Glomerular visceral epithelial cell (primary cell): ENCODE measurements at regions not wholly inside any gene's neighbourhood (a gene's known extent, or its start where the extent isn't known, plus 50 kb on each side); places are given as distances from the start of the nearest gene placed in this dataset.

Experiments
- DNase-seq: peaks from one replicate; pipeline ENCODE4 v3.0.0-alpha.2; 2016; ENCODE audit errors: extremely low spot score

DNA sequence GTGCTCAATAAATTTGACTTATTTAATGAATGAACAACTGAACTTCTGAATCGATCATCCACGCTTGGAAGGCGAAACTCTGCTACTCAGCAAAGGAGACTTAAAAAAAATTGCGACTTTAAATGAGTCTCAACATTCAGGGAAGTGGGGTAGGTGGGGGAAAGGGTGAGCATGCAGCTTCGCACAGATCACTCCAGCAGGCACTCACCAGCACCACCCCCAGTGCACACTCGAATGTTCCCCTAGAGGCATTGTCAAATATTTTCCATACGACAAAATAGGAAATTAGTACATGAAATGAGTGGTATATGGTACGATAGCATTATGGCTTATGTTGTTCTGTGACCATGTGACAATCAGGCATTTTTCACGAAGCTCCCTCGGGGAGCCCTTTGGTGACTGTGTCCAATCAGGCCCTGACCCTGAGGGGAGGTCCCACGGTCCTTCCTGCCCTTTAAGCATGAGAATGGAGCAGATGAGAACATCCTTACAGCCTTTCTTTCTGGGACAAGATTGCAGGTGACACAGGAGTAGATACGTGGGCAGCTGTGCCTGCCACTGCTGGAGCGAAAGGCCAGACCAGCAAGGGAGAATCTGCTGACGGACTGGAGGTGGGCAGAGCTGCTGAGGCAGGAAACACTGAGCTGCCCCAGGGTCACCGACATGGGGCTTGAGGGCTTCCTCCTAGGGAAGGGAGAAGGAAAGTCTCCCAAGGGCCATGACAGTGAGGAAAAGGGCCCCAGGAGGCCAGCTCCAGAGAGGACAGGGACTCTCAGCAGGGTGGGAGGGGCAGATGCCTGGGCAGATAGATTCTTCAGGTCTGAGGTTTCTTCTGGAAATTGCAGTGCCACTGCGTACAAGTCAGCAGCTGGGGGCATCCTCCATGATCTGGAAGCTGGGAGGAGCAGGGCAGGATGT lies 101.3 kb upstream of the ID2 start:
- DNase-seq, result no peak

DNA sequence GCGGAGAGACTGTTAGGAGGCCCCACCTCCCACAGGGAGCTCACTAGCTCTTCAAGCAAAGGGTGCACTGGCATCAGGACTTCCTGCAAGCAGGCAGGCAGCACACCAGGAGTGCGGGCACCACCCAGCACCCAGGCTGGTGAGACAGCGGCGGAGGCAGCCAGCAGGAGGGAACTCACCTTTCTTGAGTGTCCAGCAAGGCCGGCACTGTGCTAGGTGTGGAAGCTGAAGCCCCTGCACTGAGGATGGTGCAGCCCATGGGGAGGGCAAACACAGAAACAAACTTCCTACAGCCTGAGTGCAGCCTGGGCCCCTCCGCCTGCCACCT lies 100.7 kb upstream of the ID2 start:
- DNase-seq, result no peak

DNA sequence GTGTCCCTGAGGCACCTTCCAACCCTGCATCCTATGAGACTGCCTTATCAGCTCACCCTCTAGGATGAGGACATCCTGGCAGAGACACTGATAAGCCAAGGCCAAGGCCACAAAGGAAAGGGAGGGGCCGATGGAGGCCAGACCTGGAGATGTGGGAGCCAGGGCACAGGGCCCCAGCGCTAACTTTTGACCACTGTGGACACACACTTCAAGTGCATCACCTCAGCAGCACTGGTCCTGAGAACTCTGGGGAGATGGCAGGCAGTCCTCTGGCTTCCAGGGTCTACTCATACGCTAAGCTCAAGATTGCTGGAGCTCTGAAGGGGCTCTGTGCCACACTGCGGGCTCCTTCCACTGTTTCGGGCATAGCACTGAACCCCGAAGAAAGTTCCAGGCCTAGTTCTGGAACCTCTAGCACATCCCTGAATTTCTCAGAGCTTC lies 100.2 kb upstream of the ID2 start:
- no peak for DNase-seq

DNA sequence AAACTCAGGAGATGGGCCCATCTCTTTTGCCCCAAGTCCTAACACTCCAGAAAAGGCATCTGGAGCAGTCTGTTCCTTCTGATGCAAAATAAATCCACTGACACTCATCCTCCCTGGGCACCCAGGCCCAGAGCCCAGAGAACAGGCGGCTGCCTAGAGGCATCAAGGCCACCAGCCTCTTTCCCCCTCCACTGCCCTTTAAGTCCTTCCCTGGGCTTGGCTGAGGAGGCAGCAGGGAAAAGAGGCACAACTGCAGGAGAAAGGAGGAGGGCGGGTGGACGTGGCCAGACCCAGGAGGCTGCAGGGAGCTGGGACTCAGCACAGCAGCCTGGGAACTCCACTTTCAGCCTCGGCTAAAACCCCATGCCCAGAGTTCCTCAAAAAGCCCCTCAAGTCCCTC lies 99.7 kb upstream of the ID2 start:
- no peak for DNase-seq

DNA sequence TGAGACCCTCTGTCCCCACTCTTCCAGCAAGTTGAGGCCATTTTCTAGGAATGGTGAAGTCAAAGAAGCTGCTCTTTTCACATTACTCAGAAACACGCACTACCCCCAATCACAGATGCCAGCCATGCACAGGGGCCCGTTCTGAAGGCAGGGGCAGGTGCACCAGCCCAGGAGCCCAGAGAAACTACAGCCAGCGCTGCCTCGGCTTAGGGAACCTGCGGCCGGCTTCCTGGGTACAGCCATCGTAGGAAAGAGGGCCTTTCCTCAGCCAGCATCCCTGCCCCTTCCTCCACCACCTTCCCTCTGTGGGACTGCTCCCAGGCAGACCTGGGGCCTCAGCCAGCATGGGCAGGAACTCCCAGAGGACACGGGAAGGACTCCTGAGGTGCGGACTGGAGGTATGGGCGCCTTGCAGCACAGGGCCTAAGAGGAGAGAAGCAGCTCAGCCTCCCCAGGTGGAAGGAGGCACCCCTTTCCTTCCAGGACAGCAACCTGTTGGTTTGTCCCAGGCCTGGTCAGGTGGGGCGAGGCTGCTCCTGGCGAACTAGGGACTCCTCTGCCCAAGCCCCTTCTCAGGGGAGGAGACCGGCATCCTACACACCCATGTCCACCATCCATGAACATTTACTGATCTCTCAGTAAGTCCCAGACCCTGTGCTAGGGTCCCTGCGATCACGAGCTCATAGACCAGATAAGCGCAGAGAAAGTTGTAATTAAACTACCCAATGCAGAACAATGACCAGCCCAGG lies 99.0 kb upstream of the ID2 start:
- DNase-seq, result no peak

DNA sequence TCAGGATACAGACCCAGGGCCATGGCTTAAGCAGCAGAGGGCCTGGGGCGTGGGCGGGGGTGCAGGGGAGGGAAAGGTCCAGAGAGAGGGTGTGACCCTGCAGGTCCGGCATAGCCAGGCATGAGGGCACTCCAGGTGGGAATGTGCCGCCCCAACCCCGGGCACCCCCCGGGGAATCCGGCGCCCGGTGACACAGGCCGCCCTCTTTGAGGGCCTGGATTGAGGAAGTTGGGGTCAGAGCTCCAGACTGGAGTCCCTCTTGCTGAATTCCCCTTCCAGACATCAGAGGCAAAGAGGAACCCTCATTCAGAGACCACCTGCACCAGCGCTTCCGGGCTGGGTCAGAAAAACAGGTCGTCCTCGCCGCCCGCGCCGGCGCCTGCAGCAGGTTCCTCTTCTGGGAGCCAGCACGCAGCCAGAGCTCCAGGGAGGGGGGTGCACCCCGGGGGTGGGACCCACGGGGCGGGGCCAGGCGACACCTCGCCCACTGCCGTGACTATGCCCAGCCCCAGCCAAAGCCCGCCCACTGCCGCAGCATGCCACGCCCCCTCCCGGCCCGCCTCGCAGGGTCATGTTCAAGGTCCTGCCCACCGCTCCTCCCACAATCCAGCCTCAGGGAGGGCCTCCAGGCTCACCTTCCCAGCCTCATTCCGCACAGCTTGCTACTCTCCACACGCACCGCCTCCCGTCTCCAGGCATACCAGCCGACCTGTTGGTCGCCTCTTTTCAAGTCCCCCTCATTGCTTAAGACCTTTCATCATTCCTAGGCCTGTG lies 98.3 kb upstream of the ID2 start:
- DNase-seq, result peak; percentile 68

DNA sequence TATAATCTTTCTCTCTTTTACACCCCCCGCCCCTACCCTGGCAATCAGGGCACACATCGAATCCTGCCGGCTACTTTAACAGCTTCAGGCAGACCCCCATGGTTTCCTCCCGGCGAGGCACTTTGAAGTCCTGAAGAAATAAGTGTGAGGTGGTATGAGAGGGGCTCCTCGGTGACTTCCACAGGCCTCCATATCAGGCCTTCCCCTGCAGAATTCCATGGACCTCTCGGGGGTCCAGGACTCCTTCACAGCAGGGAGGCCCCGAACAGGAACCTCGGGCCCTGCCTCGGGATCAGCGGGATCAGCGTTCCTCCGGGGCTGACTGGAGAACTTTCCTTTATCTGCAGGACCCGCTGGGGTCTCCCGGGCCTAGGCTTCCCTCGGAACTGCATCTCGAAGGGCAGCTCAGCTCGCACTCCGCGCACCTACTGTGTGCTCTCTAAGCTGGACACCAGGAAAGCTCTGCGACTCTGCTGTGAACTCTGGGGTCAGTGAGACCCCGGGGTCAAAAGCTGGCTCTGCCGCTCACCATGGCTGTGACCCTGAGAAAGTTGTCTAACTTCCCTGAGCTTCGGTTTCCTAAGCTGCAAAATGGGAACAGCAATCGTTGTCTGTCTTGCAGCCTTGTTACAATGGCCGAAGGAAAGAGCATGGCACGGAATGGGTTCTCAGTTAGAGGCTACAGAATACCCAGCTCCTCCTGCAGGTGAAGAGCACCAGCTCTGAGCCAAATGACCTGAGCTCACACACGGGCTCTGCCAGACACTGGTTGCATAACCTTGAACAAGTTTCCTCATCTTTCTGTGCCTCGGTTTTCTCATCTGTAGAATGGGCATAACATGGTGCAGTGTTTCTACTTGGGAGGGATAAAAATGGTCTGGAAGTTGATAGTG lies 97.4 kb upstream of the ID2 start:
- no peak for DNase-seq

DNA sequence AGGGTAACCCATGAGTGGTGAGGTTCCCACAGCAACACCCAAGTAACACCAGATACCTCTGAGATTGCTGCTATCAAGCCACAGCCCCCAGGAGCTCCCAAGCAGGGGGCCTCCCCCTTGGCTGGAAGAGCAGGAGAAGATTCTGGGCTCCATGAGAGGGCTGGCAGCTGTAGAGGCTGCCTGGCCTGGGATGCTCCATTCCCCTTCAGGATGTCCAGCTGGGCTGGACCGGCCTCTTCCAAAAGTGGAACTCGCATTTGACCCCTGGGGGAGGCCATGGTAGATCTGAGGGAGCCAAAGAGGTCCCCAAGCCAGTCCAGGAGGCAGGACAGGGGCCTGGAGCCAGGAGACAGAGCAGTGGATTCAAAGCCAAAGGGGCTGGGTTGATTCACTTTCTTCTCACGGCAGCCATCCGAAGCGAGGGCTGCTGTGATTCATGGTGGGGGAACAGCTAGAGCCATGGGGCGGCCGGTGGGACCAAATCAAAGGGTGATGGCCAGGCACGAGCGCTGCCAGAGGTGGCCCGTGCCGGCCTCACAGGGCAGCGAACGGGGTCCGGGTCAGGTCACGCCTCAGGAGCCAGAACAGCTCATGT lies 95.3 kb upstream of the ID2 start:
- DNase-seq, result no peak

DNA sequence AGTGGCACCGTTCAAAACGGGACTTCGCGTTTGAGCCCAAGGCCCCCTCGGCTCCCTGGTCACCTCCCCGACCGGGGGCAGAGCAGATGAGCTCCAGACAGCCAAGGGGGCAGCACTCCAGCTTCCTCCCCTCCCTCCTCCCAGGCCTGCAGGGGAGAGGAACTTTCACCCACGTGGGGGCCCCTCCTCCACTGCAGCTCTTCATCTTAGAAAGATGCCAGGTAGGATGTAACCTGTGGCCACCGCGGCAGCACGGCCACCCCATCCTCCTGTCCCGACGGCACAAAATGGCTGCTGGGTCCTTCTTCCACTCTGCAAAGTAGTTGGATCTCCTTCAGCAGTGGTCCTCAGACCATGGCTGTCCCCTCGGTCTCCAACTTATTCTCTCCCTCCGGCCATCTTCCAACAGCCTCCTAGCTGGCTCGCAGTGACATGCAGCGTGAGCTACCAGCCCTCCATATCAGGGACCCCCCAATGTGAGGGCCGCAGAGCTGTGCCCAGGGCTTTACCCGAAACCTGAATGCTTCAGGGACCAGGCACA lies 94.5 kb upstream of the ID2 start:
- no peak for DNase-seq

DNA sequence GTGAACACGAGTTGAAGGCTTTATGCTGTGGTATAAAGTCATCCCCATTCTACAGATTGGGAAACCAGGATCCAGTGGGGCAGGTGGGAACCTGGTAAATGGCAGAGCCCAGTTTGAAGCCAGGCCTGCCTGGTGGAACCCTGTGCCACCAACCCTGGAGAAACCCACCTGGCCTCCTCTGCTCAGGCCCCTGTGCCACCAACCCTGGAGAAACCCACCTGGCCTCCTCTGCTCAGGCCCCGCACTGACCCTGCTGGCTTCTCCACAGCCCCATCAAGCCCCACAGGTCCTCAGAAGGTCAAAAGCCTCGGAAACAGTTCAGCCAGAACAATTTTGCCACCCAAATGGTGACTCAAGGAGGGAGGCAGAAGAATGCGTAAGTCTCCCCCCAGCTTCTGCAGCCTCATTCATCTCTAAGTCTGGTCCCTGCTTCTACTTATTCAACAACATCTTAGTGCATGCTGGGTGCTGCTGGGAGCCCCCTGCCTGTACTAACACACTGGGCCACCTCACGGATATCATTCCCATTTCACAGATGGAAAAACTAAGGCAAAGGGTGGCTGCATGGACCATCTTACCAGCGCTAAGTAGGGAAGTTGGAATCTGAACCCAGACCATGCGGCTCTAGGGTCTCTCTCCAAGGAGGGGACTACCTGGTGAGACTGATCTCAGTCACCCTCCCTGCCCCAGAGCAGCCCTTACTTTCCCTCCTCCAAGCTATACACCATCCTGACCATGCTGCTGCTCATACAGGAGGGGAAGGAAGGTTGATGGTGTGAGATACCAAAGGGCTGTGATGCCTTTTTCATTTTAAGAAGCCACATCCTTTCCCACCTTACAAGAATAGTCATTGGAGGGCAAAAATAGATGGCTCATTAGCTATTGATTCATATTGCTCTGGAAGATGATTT lies 93.7 kb upstream of the ID2 start:
- no peak for DNase-seq

DNA sequence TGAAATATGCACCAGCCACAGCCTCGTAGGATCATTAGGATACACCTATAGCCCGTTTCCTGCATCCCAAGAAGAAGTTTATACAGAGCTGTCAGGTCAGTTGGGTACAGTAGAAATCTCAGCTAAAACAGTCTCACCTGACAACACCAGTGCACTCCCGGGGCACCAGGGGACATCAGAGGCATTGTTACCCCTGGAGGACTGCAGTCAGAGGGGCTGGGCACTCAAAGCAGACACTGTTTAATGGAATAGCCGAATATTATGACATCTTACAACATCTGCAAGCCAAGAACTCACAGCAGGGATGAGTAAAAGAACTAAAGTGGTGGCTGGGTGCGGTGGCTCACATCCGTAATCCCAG lies 93.0 kb upstream of the ID2 start:
- DNase-seq, result no peak

DNA sequence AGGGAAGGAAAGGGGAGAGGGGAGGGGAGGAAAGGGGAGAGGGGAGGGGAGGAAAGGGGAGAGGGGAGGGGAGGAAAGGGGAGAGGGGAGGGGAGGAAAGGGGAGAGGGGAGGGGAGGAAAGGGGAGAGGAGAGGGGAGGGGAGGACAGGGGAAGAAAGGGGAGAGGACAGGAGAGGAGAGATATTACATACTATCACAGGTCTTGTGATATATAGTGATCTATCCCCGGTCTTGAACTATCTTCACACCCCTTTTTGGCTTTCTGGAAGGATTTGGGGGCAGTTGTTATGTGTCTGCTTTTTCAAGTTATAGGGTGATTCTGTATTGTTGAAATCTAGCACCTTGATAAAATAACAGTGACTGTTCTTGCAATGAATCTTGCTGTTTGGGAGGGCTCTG lies 92.1 kb upstream of the ID2 start:
- DNase-seq, result no peak

DNA sequence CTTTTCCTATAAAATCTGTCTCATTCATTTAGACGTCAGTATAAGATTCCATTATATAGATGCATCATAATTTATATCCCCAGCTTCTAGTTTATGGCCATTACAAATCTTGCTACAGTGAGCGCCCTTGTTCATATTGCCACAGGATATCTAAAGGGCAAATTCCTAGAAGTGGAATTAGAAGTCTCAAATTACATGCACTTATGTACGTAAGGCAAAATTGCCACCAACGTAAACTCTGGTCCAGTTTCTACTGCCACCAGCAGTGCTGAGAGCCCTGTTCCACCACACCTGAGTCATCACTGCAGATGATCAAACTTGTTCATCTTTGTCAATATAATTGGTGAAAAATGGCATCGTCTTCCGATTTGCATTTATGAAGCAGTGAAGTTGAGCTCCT lies 90.9 kb upstream of the ID2 start:
- DNase-seq, result no peak

DNA sequence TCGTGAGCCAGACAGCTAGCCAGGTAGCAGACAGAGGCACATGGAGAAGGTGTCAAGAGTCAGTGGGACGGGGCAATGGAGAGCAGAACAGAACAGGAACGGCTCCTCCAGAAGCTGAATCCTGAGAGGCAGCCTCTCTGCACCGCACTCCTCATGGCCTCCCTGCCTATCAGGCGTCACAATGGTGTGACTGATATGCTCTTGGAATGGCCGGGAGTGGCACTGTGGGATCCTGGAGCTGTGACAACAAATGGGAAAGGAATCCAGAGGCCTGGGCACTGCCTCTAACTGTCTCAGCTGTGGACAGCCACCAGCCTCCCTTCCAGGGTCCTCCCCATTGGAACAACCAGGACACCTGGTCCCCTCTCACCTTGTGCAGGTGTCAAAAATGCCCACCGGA lies 89.1 kb upstream of the ID2 start:
- DNase-seq, result no peak

DNA sequence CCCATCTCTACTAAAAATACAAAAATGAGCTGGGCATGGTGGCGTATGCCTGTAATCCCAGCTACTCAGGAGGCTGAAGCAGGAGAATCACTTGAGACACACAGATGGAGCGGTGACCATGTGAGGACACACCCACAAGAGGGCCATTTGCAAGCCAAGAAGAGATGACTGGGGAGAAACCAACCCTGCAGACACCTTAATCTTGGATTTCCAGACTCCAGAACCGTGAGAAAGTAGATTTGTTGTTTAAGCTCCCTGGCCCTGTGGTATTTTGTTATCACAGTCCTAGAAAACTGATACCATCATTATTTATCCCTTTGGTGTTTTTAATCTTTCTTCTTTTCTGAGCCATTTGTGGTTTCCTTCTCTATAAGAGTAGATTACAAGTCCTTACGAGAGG lies 88.6 kb upstream of the ID2 start:
- no peak for DNase-seq

DNA sequence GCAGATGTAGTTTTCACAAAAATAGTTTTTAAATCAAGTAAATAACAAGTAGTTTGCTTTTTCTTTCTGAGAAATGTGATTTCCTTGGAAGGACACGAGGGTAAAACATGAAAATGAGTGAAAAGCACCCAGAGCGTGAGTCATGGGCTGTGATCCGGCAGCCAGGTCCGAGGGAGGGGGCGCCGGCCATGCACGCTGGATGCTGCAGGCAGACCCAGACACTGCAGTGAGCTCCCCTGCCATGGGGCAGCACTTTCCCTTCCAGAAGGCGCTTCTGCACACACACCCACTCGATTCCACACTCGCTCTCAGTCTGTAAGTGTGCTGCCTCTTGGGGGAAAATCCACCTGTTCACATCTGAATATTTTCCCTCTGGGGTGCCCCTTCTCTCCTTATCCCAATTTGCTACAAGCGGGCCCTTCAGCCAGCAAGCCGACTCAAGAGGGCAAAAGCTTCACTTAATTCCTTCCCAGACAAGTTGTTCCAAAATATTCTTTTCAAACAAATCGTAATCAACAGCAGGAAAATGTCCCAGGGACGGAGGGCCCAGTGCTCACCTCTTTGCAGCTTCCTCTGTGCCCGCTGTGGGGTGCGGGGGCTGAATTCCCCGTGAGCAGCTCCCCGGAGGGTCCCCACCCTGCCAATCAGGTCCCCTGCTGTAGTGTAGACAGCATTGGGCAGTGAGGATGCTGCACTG lies 87.0 kb upstream of the ID2 start:
- DNase-seq, result no peak

DNA sequence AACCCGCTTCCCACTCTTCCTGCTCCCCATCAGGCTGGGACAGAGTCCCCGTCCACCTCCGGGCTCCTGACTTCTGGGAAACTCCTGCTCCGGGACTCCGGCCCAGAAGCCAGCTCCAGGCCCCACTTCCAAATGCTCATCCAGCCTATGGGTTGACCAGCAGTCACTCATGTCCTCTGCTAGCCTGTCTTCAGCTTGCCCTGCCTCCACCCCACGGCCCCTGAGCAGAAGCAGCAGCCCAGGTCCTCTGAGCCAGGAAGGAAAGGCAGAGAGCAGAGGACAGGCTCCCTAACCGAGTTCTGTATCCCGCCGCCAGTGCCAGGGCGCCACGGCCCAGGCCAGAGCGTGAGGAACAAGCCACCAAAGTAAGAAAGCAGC lies 86.4 kb upstream of the ID2 start:
- no peak for DNase-seq

DNA sequence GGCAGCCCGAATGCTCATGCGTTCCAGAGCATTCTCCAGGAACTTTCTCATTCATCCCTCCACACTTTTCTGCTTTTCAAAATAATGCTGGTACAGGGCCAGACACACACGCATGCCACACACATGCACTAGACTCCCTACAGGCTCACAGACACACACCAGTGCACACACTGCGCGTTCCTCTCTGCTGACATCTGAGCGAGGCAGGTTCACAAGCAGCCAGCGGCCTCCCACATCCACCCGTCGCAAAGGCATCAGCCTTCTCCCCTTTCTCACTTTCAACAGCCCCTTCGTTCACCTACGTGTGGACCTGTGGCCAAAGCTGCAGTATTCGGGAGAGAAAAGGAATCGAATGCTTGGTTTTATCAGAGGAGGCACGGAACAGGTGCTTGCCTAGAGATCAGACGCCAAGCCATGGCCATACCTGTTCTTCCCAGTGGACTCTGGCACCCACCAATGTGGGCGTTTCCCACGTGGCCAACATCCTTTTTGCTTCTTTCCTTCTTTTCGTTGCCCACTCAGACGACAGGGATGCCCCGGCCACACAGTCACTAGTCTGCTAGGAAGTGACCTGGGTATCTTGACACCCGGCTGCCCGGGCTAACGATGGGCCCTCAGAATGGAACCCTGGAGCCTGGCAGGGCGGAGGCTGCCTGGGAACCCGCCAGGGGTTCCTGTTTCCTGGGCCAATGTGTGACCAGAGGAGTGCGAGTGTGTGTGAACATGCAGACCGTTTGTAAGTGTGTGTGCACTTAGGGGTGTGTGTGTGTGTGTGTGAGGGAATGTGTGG lies 85.8 kb upstream of the ID2 start:
- DNase-seq, result no peak

DNA sequence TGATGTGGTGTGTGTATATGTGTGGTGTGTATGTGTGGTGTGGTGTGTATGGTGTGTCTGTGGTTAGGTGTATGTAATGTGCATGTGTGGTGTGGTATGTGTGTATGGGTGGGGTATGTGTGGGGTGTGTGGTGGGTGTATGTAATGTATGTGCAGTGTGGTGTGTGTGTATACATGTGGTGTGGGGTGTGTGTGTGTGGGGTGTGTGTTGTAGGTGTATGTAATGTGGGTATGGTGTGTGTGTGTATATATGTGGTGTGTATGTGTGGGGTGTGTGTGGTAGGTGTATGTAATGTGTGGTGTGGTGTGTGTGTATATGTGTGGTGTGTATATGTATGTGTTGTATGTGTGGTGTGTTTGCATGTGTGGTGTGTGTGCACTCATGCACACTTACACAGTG lies 84.8 kb upstream of the ID2 start:
- DNase-seq, result no peak
